GM23338 (cell line): ENCODE measurements at regions not wholly inside any gene's neighbourhood (a gene's known extent, or its start where the extent isn't known, plus 50 kb on each side); places are given as distances from the start of the nearest gene placed in this dataset.

Experiments used
- ATAC-seq: fragments of 200-7000 bp; cut with Tn5 transposase; 3 replicates; pipeline ENCODE4 v1.9.1; 2020
- DNase-seq: peaks from one replicate; pipeline ENCODE4 v3.0.0-alpha.2; 2015; ENCODE audit warnings: low spot score
- H2AFZ ChIP-seq: fragments of 200-600 bp; sonication (generic); 2 replicates; pipeline ENCODE4 v1.8.0; 2016; ENCODE audit warnings: antibody characterized with exemption, mild to moderate bottlenecking, moderate library complexity
- H3F3A ChIP-seq: fragments of 200-600 bp; sonication (generic); replicated peaks from 2 replicates; pipeline ENCODE4 v1.8.0; 2017; ENCODE audit warnings: antibody characterized with exemption, mixed run types, low read depth
- H3K27ac ChIP-seq: fragments of 200-600 bp; sonication (generic); 2 replicates; pipeline ENCODE4 v1.6.1; 2016; ENCODE audit warnings: low read depth
- H3K27me3 ChIP-seq: fragments of 200-600 bp; sonication (generic); 2 replicates; pipeline ENCODE4 v1.8.0; 2016; ENCODE audit warnings: mild to moderate bottlenecking, mixed run types, moderate library complexity; ENCODE audit not compliant: insufficient read depth
- H3K36me3 ChIP-seq: fragments of 200-600 bp; sonication (generic); 2 replicates; pipeline ENCODE4 v1.8.0; 2016; ENCODE audit warnings: mild to moderate bottlenecking; ENCODE audit not compliant: insufficient read depth
- H3K4me1 ChIP-seq: fragments of 200-600 bp; sonication (generic); 2 replicates; pipeline ENCODE4 v1.8.0; 2016; ENCODE audit warnings: mild to moderate bottlenecking, moderate library complexity; ENCODE audit not compliant: insufficient read depth
- H3K4me2 ChIP-seq: fragments of 200-600 bp; sonication (generic); 2 replicates; pipeline ENCODE4 v1.7.1; 2017; ENCODE audit warnings: mixed run types
- H3K4me3 ChIP-seq: fragments of 200-600 bp; sonication (generic); 2 replicates; pipeline ENCODE4 v1.6.1; 2016; ENCODE audit warnings: mixed run types
- H3K79me2 ChIP-seq: fragments of 200-600 bp; sonication (generic); replicated peaks from 2 replicates; pipeline ENCODE4 v1.8.0; 2017; ENCODE audit warnings: mild to moderate bottlenecking; ENCODE audit not compliant: insufficient read depth
- H3K9me2 ChIP-seq: fragments of 200-600 bp; sonication (generic); 2 replicates; pipeline ENCODE4 v1.8.0; 2017; ENCODE audit not compliant: insufficient read depth
- H4K20me1 ChIP-seq: fragments of 200-600 bp; sonication (generic); replicated peaks from 2 replicates; pipeline ENCODE4 v1.8.0; 2017; ENCODE audit warnings: mild to moderate bottlenecking; ENCODE audit not compliant: insufficient read depth
- H3K27ac Mint-ChIP-seq: 2 replicates; pipeline ENCODE4 v1.8.0; 2020; ENCODE audit warnings: inconsistent platforms, mild to moderate bottlenecking, moderate library complexity, mixed read lengths
- H3K27me3 Mint-ChIP-seq: 3 replicates; pipeline ENCODE4 v1.8.0; 2022; ENCODE audit warnings: low read depth, mild to moderate bottlenecking, moderate library complexity, mixed read lengths, inconsistent platforms; ENCODE audit not compliant: insufficient read depth, poor library complexity
- H3K36me3 Mint-ChIP-seq: 3 replicates; pipeline ENCODE4 v1.8.0; 2021; ENCODE audit warnings: low read depth, mild to moderate bottlenecking, inconsistent platforms, moderate library complexity, mixed read lengths
- H3K4me1 Mint-ChIP-seq: 3 replicates; pipeline ENCODE4 v1.8.0; 2020; ENCODE audit warnings: mild to moderate bottlenecking, inconsistent platforms, mixed read lengths
- H3K4me3 Mint-ChIP-seq: 3 replicates; pipeline ENCODE4 v1.8.0; 2021; ENCODE audit warnings: moderate library complexity, mild to moderate bottlenecking, inconsistent platforms, mixed read lengths
- H3K9me3 Mint-ChIP-seq: 3 replicates; pipeline ENCODE4 v1.8.0; 2020; ENCODE audit warnings: moderate library complexity, mild to moderate bottlenecking, inconsistent platforms, mixed read lengths
- CREB1 ChIP-seq: fragments of 250-450 bp; sonication (Bioruptor Pico); IDR thresholded peaks from 2 replicates; pipeline ENCODE4 v1.5.0; 2020; ENCODE audit warnings: low read depth, mild to moderate bottlenecking, moderate library complexity
- CTCF ChIP-seq, 2 experiments: fragments of 200-600 bp in 1 of 2; sonication (generic) in 1 of 2; conservative IDR thresholded peaks; 2 replicates each; pipeline versions ENCODE4 v1.5.1 to v1.6.1; 2016 to 2017; ENCODE audit warnings: antibody characterized with exemption in 2 of 2, low read depth in 2 of 2, mild to moderate bottlenecking in 2 of 2, moderate library complexity in 1 of 2
- ETS1 ChIP-seq: IDR thresholded peaks from 2 replicates; pipeline ENCODE4 v1.6.1; 2016; ENCODE audit warnings: antibody characterized with exemption
- EZH2 ChIP-seq: fragments of 200-600 bp; sonication (generic); IDR thresholded peaks from one replicate; pipeline ENCODE4 v1.8.0; 2017; ENCODE audit warnings: antibody characterized with exemption, mild to moderate bottlenecking, low read depth; ENCODE audit not compliant: unreplicated experiment
- NANOG ChIP-seq: IDR thresholded peaks from 2 replicates; pipeline ENCODE4 v1.6.1; 2016; ENCODE audit warnings: antibody characterized with exemption, borderline replicate concordance
- POLR2AphosphoS5 ChIP-seq: IDR thresholded peaks from 2 replicates; pipeline ENCODE4 v1.6.1; 2016; ENCODE audit warnings: antibody characterized with exemption, low read depth
- REST ChIP-seq: IDR thresholded peaks from one replicate; pipeline ENCODE4 v1.6.1; 2018; ENCODE audit warnings: antibody characterized with exemption; ENCODE audit not compliant: unreplicated experiment
- ZNF114 ChIP-seq: fragments of 250-450 bp; sonication (Bioruptor Pico); IDR thresholded peaks from 2 replicates; pipeline ENCODE4 v1.5.0; 2020; ENCODE audit warnings: mild to moderate bottlenecking, moderate library complexity
- ZNF331 ChIP-seq: fragments of 250-450 bp; sonication (Bioruptor Pico); IDR thresholded peaks from 2 replicates; pipeline ENCODE4 v1.5.0; 2020; ENCODE audit warnings: low read depth, mild to moderate bottlenecking, moderate library complexity
- ZNF462 ChIP-seq: fragments of 250-450 bp; sonication (Bioruptor Pico); IDR thresholded peaks from 2 replicates; pipeline ENCODE4 v1.5.0; 2020; ENCODE audit warnings: mild to moderate bottlenecking, moderate library complexity

GRCh38 chr13:109415057-109415456, 371.3 kb downstream of the IRS2 start (continued):
- TF ChIP-seq CTCF (conservative IDR thresholded peaks at IDR 0.05; ENCODE audit: low read depth in 2 of 2): no peak

GRCh38 chr13:109412283-109412901, 374.0 kb downstream of the IRS2 start:
- Histone ChIP-seq H2AFZ (peak overlapping the region; percentile 81; the same call in 1 of the 2 replicates), H3K4me2 (no peak overlapping the region), H4K20me1 (no peaks in the 10 kb centered on the region), H3K9me2 (no peaks in the 10 kb centered on the region), H3K27me3 (no peaks in the 10 kb centered on the region), H3F3A (no peaks in the 10 kb centered on the region), H3K27ac (no peak overlapping the region), H3K4me3 (no peak overlapping the region), H3K36me3 (no peaks in the 10 kb centered on the region), H3K79me2 (no peaks in the 10 kb centered on the region), H3K4me1 (no peaks in the 10 kb centered on the region)
- Mint-ChIP-seq H3K9me3 (no peaks in the 10 kb centered on the region), H3K36me3 (no peaks in the 10 kb centered on the region), H3K27me3 (no peaks in the 10 kb centered on the region), H3K27ac (no peak overlapping the region), H3K4me3 (no peak overlapping the region), H3K4me1 (peaks cover 8% of the 10 kb centered on the region; the same call in 2 of the 3 replicates)
- DNase-seq (peak; percentile 50), ATAC-seq (peak; percentile 91)
- TF ChIP-seq ZNF331 (CRISPR knock-in tag): no peak
- TF ChIP-seq ZNF462 (CRISPR knock-in tag): no peak
- no peak for TF ChIP-seq ZNF114
- no peak for TF ChIP-seq POLR2AphosphoS5
- no peak for TF ChIP-seq ETS1
- TF ChIP-seq EZH2: no peak
- TF ChIP-seq CREB1: no peak
- no peak for TF ChIP-seq REST
- TF ChIP-seq NANOG: no peak
